Panc1 (cell line): ENCODE measurements at regions not wholly inside any gene's neighbourhood (a gene's known extent, or its start where the extent isn't known, plus 50 kb on each side); places are given as distances from the start of the nearest gene placed in this dataset.

Experiments
- ATAC-seq: fragments of 200-7000 bp; cut with Tn5 transposase; 2 replicates; pipeline ENCODE4 v1.9.1; 2020; ENCODE audit warnings: mild to moderate bottlenecking, moderate library complexity
- BruUV-seq: library from RNA; stranded (reverse); fragments of 400-500 nt; replicated peaks from 2 replicates; lab custom pipeline; 2021; lab: Mats Ljungman, UMichigan
- CTCF ChIA-PET: fragments of 300-600 bp; sonication (Branson Sonifier 250); formaldehyde crosslinking; loops from one replicate; lab custom pipeline; 2022; ENCODE audit warnings: antibody characterized with exemption; lab: Charles Lee
- POLR2A ChIA-PET: fragments of 300-600 bp; sonication (Branson Sonifier 250); formaldehyde crosslinking; loops from one replicate; lab custom pipeline; 2022; ENCODE audit warnings: antibody characterized with exemption; lab: Charles Lee
- DNase-seq: peaks from one replicate; pipeline ENCODE4 v3.0.0-alpha.2; 2010; ENCODE audit warnings: low read depth, low spot score
- H3K27ac ChIP-seq: 2 replicates; pipeline ENCODE4 v1.5.1; 2011; ENCODE audit warnings: mild to moderate bottlenecking, low read length, inconsistent platforms
- H3K27me3 ChIP-seq: fragments of 200-500 bp; sonication (Bioruptor generic); 2 replicates; pipeline ENCODE4 v1.6.0; 2014; ENCODE audit warnings: low read length, inconsistent platforms; ENCODE audit not compliant: control insufficient read depth, insufficient read depth
- H3K36me3 ChIP-seq: fragments of 200-500 bp; sonication (Bioruptor generic); 2 replicates; pipeline ENCODE4 v1.5.1; 2014; ENCODE audit warnings: inconsistent platforms, mild to moderate bottlenecking, low read length, moderate library complexity; ENCODE audit not compliant: control insufficient read depth, insufficient read depth
- H3K4me1 ChIP-seq: 2 replicates; pipeline ENCODE4 v1.5.1; 2011; ENCODE audit warnings: inconsistent platforms, mild to moderate bottlenecking, low read length, moderate library complexity; ENCODE audit not compliant: control insufficient read depth, insufficient read depth
- H3K4me3 ChIP-seq, 2 experiments: 2 replicates each; pipeline ENCODE4 v1.5.1; 2011 to 2012; ENCODE audit warnings: low read depth in 2 of 2, low read length in 2 of 2, mild to moderate bottlenecking in 2 of 2, inconsistent platforms in 1 of 2, moderate library complexity in 1 of 2
- H3K9me3 ChIP-seq: fragments of 200-500 bp; sonication (Bioruptor generic); 2 replicates; pipeline ENCODE4 v1.5.1; 2014; ENCODE audit warnings: low read depth, mild to moderate bottlenecking, inconsistent platforms, low read length, moderate library complexity; ENCODE audit not compliant: control insufficient read depth, insufficient read depth
- CTCF ChIP-seq: fragments of 450-650 bp; IDR thresholded peaks from 2 replicates; pipeline ENCODE4 v1.5.1; 2017; ENCODE audit warnings: mild to moderate bottlenecking
- POLR2AphosphoS5 ChIP-seq: IDR thresholded peaks from 2 replicates; pipeline ENCODE4 v1.6.1; 2012; ENCODE audit warnings: mild to moderate bottlenecking, low read depth, low read length, moderate library complexity
- REST ChIP-seq, 2 experiments: IDR thresholded peaks; 2 replicates each; pipeline ENCODE4 v1.6.1; 2011 to 2012; ENCODE audit warnings: low read depth in 2 of 2, control low read depth in 1 of 2, low read length in 1 of 2, mild to moderate bottlenecking in 1 of 2, moderate library complexity in 1 of 2; ENCODE audit not compliant: insufficient read depth in 1 of 2
- SIN3A ChIP-seq: IDR thresholded peaks from 2 replicates; pipeline ENCODE4 v1.6.1; 2012; ENCODE audit warnings: low read depth, mild to moderate bottlenecking, low read length, moderate library complexity, borderline replicate concordance; ENCODE audit not compliant: insufficient read depth
- TCF7L2 ChIP-seq: IDR thresholded peaks from 2 replicates; pipeline ENCODE4 v1.6.1; 2011; ENCODE audit warnings: mild to moderate bottlenecking, low read depth, low read length, inconsistent platforms
- in situ Hi-C: cut with HindIII; loops from 2 replicates; pipeline ENCODE4 v1.10.0; 2016; ENCODE audit warnings: low sequenced_read_pairs, low pct_unique_long_range_greater_than_20kb
- intact Hi-C: fragments of 100-400 bp; cut with micrococcal nuclease; formaldehyde crosslinking; loops from one replicate; pipeline ENCODE4 v1.10.0; 2022; ENCODE audit not compliant: unreplicated experiment

- H3K27ac ChIP-seq, result no peak overlapping the region
- ChIA-PET POLR2A (no interaction called here), CTCF (no interaction called here)
- no peak overlapping the region for H3K4me3 ChIP-seq
- H3K4me1 ChIP-seq, result no peaks in the 10 kb centered on the region
- no peaks in the 10 kb centered on the region for H3K36me3 ChIP-seq
- no peaks in the 10 kb centered on the region for H3K27me3 ChIP-seq
- H3K9me3 ChIP-seq, result no peaks in the 10 kb centered on the region
- no TSS peak for BruUV-seq
- TF ChIP-seq POLR2AphosphoS5, result no peak
- no peak for TF ChIP-seq TCF7L2
- TF ChIP-seq CTCF, result no peak
- no peak for TF ChIP-seq REST (IDR thresholded peaks at IDR 0.05; ENCODE audit: insufficient read depth in 1 of 2, low read depth in 2 of 2, low read length in 1 of 2)
- TF ChIP-seq SIN3A, result no peak
- in situ Hi-C loops, result no loop called here
- DNase-seq (no peak), ATAC-seq (no peak)
- intact Hi-C loops, result no loop called here
These were observed 115.1 kb downstream of the OTOR start for GRCh38 chr20:16863303-16863702.

- ChIA-PET CTCF (no interaction called here), POLR2A (no interaction called here)
- DNase-seq (no peak), ATAC-seq (no peak)
- no peak for TF ChIP-seq CTCF
- no peak for TF ChIP-seq SIN3A
- TF ChIP-seq TCF7L2, result no peak
- TF ChIP-seq POLR2AphosphoS5, result no peak
- no peak for TF ChIP-seq REST (IDR thresholded peaks at IDR 0.05; ENCODE audit: insufficient read depth in 1 of 2, low read depth in 2 of 2, low read length in 1 of 2)
- intact Hi-C loops, result no loop called here
- no peaks in the 10 kb centered on the region for H3K4me1 ChIP-seq
- H3K4me3 ChIP-seq, result no peak overlapping the region
- no TSS peak for BruUV-seq
- in situ Hi-C loops, result no loop called here
- no peaks in the 10 kb centered on the region for H3K9me3 ChIP-seq
- H3K36me3 ChIP-seq, result no peaks in the 10 kb centered on the region
- no peaks in the 10 kb centered on the region for H3K27me3 ChIP-seq
- H3K27ac ChIP-seq, result no peak overlapping the region
These were observed 115.9 kb downstream of the OTOR start for GRCh38 chr20:16864069-16864468.
